M059J (cell line): ENCODE measurements at regions not wholly inside any gene's neighbourhood (a gene's known extent, or its start where the extent isn't known, plus 50 kb on each side); places are given as distances from the start of the nearest gene placed in this dataset.
"Not testable (repeated sequence)": the region's sequence is repeated elsewhere in the genome, so short reads cannot be mapped to it uniquely, and the experiment has no call there.

Experiments
- DNase-seq: peaks from one replicate; pipeline ENCODE4 v3.0.0-alpha.2; 2012; ENCODE audit warnings: low read depth

DNA sequence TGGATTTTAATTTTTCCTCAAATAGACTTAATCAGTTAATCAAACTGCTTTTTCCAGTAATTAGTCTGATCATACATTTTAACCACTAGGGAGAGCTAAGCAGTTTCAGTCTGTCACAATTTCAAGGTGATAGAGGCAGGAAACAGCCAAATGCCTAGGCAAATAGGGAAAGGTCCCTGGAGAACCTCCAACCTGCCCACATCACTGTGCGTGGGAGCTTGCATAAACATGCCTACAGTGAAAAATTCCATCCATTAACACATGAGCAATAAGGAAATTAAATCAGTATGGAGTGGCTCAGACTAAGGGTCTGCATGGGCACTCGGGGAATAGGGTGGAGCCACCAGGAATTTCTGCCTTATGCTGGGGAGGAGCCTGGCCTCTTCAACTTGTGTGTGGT lies 74.6 kb downstream of the AASDHPPT start:
- peak; percentile 45 for DNase-seq

DNA sequence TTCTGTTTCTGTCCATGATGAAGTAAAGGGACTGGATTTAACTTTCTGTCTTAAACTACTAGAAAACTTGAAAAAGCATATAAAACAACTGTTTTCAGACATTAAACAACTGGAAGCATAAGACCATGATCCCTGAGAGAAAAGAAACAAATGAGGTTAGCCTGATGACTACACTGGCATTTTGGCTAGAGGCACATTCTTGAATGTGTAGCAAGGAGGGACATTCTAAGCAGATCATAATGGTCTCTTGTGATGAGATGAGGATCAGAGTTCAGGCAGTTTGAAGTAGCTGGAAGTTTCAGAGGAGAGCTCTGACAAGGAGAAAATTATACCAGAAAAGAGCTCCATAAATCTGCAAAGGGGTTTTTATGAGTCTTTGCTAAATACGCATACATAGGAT lies 75.4 kb downstream of the AASDHPPT start:
- DNase-seq, result peak; percentile 66

DNA sequence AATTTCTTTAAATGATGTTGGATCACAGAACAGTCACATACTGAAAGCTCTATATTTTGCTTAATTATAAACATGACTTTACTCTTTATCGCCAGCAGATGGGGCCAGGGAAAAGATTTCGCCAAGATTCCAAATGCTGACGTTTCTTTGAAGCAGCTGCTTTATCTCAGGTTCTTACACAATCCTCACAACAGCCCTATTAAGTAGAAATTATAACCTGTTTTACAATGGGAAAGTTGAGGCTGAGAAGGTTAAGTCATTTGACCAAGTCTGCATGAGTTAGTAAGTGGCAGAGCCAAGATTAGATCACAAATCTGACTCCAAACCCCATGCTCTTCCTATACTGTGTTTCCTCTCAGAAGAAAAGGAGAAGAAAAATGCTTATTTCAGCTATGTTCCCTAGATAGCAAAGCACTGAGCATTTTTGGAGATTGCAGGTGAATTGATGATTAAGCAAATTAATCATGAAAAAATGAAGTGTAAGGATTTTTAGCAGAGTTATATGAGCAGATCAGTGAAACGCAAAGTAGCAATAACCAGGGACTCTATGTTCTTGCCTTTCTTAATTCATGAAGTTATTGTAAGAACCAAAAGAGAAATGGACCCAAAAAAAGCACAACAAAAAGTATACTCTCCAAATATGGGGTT lies 79.0 kb downstream of the AASDHPPT start:
- DNase-seq, result peak; percentile 56

DNA sequence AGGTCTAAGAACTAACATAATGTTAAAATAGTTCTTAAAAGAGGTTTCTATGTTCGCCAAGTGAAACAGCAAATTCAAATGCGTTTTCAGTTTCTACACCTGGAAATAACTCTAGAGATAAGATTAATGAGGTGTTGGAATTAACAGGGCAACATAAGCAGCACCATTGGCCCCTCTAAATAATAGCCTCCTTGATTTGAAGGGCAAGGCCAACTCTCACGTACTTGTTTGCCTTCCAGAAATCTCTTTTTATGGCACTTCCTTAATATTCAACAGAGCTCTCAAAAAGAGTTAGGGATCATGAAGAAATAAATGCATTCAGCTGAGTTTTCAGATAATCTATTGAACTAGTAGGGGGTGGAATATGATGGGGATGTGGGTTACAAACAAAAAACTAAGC lies 80.9 kb downstream of the AASDHPPT start:
- DNase-seq, result no peak

DNA sequence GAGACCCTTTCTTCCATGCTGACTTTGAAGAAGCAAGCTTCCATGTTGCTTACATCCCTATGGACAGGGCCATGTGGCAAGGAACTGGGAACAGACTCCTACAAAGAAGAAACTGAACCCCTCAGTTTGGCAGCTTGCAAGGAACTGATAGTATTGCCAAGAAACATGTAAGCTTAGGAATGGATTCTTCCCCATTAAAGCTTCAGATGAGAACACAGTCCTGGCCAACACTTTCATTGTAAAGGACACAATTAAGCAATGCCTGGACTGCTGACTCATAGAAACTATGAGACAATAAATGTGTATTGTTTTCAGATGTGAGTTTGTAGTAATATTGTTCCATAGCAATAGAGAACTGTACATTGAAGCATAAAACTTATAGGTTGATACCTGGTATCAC lies 82.4 kb downstream of the AASDHPPT start:
- peak; percentile 25 for DNase-seq

DNA sequence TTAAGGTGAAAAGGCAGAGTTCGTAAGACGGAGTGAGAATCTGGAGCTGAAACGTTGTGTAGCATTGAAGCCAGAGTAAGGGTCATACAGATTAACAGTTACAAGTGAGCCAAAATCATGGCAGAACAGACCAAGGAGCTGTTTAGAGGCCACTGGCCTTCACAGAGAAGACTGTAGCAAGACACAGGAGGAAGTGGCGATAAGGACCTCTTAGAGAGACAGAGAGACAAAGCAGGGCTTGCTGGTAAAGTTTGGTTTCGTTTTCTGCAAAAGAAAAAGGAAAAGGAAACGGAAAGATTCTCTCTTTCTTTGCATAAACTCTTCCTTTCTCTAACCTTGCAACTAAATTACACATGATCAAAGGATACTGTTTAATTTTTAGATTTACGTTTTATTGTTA lies 83.0 kb downstream of the AASDHPPT start:
- peak; percentile 36 for DNase-seq

DNA sequence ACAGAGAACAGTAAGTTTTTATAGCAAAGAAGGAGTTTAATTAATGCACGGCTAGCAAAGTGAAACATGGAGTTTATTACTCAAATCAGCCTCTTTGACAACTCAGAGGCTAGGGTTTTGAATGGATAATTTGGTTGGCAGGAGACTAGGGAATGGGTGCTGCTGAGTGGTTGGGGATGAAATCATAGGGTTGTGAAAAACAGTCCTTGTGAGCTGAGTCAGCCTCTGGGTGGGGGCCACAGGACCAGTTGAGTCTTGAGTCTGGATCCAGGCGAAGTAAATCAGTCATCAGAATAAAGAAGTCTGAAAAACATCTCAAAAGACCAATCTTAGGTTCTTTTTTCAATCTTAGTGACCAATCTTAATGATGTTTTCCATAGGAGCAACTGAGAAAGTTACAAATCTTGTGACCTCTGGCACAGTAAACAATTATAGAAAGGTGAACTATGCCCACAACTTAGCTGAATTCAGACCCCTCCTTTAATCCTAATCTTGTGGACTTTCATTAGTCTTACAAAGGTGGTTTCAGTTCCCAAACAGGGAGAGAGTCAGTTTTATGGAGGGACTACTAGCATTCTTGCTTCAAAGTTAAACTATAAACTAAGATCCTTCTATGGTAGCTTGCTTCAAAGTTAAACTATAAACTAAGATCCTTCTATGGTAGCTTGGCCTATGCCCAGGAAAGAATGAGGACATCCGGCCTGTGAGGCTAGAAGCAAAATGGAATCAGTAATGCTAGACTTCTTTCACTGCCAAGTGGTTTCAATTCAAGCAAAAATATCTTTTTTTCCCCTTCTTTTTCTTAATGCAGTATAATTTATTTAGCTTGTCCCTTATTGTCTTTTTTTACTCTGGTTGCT lies 84.5 kb downstream of the AASDHPPT start:
- DNase-seq, result no peak

DNA sequence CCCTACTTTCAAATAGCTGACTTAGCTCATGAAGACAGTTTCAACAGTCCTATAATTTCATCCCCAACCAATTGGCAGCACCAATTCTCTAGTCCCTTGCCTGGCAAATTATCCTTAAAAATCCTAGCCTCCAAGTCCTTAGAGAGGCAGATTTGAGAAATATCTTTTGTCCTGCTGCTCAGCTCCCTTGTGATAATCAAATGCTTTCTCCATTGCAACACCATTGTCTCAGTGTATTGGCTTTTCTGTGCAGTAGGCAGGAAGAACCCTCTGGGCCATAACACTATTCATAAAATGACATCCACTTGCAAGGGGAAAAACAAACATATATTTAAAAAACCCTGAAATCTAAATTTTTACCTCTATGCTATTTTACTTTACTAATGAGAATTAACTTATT lies 89.6 kb downstream of the AASDHPPT start:
- DNase-seq, result no peak

DNA sequence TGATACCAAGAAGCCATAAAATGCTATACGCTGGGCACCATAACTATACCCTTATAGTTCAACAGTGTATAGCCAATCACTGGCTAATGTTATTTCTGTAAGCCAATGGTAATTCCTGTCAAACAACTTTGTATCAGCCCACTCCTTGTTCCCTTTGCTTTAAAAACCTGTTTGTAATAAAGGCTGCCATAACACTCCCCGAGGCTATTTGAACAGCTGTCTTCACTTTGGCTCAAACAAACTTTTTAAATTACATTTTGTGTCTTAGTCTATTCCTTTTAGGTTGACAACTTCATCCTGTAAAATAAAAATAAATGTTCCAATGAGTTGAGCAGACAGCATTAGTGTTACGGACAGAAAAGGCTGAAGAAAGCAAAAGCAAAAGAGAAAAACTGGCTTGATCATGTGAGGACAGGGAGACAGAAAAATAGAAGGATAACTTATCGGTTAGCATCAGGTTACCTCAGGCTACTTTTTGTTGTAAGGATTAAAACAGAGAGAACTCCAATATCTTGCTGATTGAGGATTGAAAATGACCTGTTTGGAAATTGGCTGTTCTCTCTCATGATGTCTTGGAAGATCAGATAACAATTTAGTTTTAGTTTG lies 95.0 kb downstream of the AASDHPPT start:
- peak; percentile 17 for DNase-seq

DNA sequence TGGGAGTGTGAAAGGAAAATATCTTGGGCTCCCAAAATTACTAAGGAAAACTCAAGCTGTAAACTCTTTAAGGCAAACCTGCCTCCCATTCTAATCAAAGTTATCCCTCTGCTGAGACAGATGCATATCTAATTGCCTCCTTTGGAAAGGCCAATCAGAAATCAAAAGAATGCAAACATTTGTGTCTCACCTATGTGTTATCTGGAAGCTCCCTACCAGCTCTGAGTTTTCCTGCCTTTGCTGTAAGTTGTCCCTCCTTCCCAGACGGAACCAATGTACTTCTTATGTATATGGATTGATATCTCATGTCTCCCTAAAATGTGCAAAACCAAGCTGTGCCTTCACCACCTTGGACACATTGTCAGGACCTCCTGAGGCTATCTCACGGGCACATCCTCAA lies 95.8 kb downstream of the AASDHPPT start:
- no peak for DNase-seq

DNA sequence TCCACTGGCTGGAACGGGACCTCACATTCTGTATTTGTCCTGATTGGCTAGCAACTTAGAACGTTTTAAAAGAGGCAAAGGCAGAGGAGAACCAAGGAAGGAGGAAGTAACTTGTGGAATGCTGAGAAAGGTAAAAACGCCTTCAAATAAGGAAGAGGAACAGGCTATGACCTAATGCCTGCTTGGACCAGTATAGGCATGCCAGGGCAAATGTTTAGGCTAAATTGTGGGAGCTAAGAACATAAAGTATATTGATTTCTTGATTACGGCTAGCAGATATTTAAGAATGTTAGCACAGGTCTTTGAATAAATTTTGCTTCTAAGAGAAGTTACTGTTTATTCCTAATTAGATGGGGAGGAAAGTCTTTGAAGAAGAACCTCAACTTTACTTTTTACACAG lies 96.5 kb downstream of the AASDHPPT start:
- DNase-seq, result not testable (repeated sequence)

DNA sequence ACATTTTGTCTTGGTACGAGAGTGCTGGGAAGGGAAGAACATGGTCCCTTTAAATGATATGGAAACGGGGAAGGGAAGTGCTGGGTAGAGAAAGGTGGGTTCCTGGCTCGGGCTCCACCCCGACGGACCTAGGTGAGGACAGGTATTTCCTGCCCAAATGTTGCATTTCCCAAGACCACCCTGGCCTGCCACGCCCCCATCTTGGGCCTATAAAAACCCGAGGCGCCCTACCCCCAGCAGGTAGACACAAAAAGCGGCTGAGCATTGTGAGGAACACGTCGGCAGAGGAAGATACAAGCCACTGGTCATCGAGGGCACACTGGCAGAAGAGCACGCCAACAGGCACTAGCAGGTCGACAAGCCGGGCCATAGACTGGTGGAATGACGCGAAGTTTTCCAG lies 99.4 kb downstream of the AASDHPPT start:
- DNase-seq, result no peak

DNA sequence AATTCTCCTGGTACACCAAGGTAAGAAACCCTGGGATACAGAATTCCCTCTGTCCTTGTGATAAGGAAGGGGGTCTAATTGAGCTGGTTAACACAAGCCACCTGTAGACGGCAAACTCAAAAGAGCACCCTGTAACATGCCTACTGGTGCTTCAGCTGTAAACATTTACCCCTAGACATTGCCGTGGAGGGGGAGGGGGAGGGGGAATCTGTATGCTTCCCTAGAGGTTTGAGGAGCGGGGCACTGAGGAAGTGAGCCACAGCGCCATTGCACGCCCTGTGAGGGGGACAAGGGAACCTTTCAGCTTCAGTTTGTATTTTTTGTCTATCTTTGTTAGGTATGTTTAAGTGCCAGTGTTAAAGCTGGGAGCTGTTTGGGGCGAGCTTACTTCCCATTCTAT lies 99.8 kb downstream of the AASDHPPT start:
- DNase-seq, result no peak

DNA sequence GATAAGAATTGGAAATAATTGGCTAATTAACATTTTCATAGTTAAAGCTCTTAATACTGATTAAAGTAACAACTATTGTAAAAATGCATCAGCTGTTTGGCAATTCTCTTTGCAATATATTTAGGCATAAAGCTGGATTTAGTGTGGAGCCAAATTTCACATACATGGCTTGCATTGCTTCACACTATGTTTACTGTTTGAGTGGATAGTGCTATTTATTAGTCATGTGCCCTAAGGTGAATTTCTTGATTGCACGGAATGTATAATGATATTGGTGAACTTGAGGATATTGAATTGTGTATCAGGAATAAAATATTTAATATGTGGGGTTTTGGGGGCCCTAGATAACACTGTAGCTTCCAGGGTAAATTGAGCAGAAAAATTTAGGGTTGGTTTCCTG lies 100.9 kb downstream of the AASDHPPT start:
- DNase-seq, result no peak

DNA sequence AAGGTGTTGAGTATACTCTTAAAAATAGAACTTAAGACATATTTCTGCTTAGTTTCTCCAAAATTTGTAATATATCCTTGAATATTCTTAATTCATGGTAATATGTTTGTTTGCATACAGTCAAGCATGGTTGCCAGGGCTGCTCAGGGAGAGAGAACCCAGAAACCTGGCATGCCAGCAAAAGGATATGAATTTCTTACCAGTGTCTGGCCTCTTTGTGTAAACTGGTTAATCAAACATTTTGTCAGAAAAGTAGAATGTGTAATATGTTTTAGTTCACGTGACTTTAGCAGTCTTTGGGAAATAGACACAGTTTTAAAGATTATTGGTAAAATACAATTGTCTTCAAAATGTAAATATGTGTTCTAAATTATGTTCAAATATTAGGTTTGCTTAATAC lies 101.6 kb downstream of the AASDHPPT start:
- no peak for DNase-seq

DNA sequence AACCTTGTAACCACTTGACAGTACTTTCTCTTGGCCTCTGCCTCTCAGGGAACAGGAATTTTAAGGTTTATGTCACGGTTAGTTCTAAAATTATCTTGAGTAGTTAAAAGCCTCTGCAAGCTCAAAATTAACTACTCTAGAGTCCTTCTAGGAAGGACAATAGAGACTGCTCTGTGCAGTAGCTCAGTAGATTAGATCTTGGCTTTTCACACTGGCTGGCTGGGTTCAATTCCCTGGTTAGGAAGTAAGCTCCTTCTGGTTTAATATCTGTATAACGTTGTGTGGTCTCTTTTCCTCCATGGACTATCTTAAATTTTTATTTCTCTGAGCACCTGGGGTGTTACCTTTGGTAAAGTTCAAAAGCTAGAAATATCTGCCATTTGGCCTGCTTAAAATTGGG lies 109.2 kb downstream of the AASDHPPT start:
- DNase-seq, result no peak

DNA sequence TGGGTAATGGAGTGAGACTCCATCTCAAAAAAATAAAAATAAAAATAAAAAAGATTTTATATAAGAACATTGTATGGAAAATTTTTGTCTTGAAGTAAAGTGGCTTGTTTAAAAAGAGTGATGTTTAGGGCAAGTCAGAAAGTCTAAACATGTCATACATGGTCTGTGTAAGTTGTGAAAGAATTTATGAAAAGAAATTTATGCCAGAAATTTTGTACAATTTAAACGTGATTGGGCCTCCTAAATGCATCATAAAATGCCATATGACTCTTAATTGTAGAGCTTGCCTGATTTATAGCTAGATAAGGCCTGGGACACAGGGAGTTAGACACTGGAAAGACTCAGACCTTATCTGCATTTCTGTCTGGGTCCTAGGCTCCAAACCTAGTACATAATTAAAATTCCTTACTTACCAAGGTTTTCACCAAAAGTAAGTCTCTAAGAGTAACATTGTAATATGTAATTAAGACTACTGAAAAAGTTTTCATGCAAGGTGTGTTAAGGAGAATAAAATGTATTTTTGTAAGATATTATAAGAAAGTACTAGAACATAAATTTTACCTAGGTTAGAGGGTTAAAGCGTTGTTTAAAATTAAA lies 110.5 kb downstream of the AASDHPPT start:
- peak; percentile 10 for DNase-seq

DNA sequence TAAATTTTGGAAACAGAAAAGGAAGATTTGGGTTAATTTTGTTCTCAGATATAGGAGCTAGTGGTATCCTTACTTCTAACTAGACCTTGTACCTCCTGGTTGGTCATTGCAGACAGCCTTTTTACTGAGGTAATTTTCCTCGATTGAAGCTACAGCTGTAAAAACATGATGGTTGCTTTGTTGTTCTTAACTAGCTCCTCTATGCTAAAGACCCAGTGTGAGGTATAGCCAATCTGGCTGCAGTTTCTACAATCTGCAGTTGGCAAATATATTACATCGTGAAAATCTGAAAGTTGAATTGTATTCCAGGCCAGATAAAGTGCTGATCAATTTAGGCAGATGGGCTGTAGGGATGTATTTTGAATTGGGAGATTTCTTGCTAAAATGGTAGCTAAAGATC lies 116.5 kb downstream of the AASDHPPT start:
- no peak for DNase-seq

DNA sequence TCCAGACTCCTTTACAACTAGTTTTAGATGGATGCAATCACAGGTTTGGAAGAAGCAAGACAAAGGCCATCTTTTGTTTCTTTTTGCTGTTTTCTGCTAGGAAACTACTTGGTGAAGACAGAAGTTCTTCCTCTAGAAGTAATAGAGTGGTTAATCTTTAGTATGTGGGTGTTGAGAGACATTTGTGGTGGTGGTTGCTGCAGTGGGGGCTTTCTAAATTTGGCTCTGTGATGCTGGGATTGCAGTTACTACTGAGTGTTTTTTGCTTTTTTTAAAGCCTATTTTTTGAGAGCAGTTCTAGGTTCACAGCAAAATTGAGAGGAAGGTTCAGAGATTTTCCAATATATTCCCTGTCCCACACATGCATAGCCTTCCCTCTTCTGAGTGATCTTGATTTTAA lies 120.0 kb downstream of the AASDHPPT start:
- no peak for DNase-seq

DNA sequence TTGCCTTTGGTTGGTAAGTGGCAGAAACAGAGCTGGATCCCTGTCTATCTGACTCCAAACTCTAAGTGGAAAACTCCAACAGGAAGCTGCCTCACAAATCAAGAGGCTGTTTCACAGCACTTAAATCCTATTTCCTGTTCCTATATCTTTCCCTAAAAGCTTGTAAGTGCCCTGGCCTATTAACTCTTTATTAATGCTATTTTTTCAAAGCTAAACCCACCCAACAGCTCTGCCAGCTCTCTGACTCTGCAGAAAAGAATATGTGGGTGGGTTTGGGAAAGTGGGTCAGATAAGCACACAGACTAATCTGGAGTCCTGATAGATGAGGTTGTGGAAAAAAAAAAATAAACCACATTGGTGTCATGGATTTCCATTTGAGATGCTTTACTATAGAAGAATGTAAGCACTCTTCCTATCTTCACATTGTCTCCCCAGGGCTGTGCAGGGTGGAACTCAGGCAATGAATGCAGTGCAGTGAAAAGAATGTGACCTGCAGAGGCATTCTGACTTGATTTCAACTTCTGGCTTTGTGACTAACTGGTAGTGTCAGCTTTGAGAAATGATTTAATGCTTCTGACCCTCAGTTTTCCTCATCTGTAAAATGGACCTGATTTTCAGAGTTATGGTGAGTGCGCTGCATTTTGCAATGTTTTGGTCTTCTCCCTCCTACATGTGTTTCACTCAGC lies 125.6 kb downstream of the AASDHPPT start:
- DNase-seq, result no peak

DNA sequence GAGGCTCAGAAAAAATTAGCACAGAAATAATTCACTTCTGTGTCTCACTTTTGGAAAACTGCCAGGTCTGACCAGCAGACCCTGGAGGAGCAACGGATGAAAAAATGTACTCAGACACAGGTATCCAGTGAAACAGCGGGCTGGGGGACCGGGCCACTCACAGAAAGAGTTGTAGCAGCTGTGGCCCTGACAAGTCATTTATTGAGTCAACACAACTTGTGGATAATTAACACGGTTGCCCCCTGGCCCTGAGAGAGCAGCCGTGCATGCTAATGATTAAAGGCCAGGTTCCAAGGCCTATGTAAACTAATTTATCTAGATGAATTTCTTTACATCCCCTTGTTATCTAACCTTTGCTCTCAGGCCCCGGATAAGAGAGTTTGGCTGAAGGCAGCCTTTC lies 131.3 kb downstream of the AASDHPPT start:
- DNase-seq, result no peak

DNA sequence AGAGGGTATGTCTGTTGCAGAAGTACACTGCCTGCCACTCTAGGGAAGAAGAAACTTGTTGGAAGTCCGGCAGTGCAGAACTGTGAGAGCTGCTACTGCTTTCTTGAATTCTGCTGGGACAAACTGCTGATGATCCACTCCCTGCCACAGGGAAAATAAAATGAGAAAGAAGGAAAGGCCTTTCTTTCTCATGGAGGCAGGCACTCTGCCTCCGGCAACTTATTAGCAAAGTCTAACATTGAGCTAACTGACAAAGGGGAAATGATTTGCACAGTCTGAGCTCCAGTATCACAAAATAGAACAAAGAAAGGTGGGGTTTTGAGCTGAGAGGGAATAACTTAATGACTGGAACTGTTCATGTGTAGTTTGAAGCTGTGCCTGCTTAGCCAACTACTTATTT lies 134.6 kb downstream of the AASDHPPT start:
- no peak for DNase-seq
